ENCODE measurements at regions not wholly inside any gene's neighbourhood (a gene's known extent, or its start where the extent isn't known, plus 50 kb on each side); places are given as distances from the start of the nearest gene placed in this dataset.
"Not testable (repeated sequence)": the region's sequence is repeated elsewhere in the genome, so short reads cannot be mapped to it uniquely, and the experiment has no call there.

- FAIRE-seq = no peak
Observed at GRCh38 chr16:86219655-86220445, 290.5 kb upstream of the FOXF1 start.

DNA sequence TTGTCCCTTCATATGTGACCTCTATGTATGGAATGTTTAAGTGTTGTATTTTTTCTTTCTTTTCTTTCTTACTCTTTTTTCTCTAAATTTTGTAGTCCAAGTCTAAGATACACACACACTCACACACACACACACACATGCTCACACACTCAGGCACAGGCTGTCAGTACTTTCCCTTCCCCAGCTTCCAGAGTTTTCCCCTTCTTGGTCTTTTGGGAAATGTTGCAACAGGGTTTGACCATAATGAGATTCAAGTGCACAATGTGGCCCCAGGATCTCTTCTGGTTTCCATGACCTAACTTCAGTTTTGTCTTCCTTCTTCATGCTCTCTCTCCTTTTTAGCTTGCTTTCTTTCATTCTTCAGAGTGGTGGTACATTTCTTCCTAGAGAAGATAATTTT is 289.8 kb upstream of the FOXF1 start:
- no peak for FAIRE-seq

DNA sequence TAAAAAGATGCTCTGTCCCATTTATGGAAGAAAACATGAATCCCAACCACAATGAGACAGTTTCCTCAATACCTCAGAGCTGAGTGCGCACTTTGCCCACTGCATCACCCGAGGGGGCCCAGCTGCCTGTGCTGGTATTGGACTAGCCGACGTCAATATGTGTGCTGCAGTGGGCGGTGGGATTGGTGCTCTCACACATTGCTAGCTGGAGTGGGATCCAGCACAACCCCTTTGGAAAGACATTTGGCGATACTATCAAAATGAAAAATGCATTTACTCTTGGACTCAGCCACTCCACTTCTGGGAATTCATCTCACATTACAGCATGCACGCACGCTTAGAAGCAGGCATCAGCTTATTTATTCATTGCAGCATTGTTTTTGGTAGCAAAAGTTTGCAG is 289.2 kb upstream of the FOXF1 start:
- FAIRE-seq = no peak

GRCh38 chr16:86222547-86222946 is 287.8 kb upstream of the FOXF1 start:
- no peak for FAIRE-seq

GRCh38 chr16:86222965-86223551 is 287.3 kb upstream of the FOXF1 start:
- no peak for FAIRE-seq

DNA sequence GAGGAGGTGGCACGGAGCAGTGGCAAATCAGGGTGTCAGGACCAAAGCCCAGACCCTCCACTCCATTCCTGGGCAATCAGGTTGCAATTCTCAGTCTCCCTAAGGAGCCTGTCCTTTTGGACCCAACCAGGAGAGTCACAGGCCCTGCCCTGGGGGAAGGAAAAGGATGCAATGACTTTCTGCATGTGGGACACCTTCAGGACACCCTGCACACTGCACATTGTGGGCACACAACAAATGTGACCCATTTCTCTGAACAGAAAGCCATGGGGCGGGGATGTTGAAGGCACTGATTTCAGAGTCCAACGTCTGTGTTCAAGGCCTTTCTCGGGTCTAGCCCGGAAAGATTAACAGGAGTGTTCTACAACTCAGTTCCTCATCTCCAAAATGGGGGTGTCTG is 286.2 kb upstream of the FOXF1 start:
- FAIRE-seq = no peak

GRCh38 chr16:86224629-86225028 is 285.7 kb upstream of the FOXF1 start:
- FAIRE-seq = no peak

- no peak for FAIRE-seq
Observed at GRCh38 chr16:86225905-86226371, 284.4 kb upstream of the FOXF1 start.

DNA sequence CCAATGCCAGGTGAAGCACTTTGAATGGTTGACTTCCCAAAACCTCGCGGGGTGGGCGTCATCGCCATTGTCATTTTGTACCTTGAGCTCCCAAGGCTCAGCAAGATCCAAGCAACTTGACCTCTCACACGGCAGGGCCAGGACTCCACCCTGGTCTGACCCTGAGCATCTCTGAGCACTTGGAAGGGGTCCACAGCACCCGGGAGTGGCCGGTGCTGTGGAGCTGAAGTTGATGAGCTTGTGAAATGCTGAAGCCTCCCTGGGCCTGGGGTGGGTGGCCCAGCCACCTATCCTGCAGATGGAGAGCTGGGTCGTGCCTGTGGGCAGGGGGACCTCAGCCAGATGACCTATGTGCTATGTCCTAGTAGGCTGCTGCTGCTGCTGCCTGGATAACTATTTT is 283.3 kb upstream of the FOXF1 start:
- FAIRE-seq = no peak

DNA sequence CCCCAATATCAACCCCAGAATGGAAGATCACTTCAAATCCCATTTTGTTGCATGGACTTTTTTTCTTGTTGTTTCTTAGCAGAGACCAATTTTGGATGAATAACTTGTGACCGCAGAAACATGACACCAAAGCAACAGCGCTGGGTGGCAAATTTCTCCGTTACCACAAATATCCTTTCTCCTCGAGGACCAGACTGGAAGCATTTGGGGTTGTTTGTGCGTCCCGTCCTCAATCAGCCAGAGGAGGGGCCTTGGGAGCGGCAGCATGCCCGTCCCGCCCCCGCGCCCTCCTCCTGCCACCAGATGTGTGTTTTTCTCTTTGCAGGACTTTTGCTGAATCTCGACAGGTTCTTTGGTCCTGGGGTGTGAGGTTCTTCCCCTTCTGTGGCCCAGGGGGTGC is 282.5 kb upstream of the FOXF1 start:
- no peak for FAIRE-seq

- no peak for FAIRE-seq
Observed at GRCh38 chr16:86228713-86229112, 281.6 kb upstream of the FOXF1 start.

- FAIRE-seq = no peak
Observed at GRCh38 chr16:86229283-86229682, 281.0 kb upstream of the FOXF1 start.

GRCh38 chr16:86229866-86230656 is 280.3 kb upstream of the FOXF1 start:
- no peak for FAIRE-seq

- FAIRE-seq = no peak
Observed at GRCh38 chr16:86231321-86231995, 278.9 kb upstream of the FOXF1 start.

GRCh38 chr16:86231996-86232350 is 278.4 kb upstream of the FOXF1 start:
- no peak for FAIRE-seq

- no peak for FAIRE-seq
Observed at GRCh38 chr16:86232496-86232895, 277.8 kb upstream of the FOXF1 start.

- FAIRE-seq = not testable (repeated sequence)
Observed at GRCh38 chr16:86233506-86233905, 276.8 kb upstream of the FOXF1 start.

- FAIRE-seq = no peak
Observed at GRCh38 chr16:86239381-86239780, 270.9 kb upstream of the FOXF1 start.

- no peak for FAIRE-seq
Observed at GRCh38 chr16:86240716-86241363, 269.5 kb upstream of the FOXF1 start.

GRCh38 chr16:86241681-86242080 is 268.6 kb upstream of the FOXF1 start:
- no peak for FAIRE-seq

- no peak for FAIRE-seq
Observed at GRCh38 chr16:86242244-86243122, 267.8 kb upstream of the FOXF1 start.

- FAIRE-seq = no peak
Observed at GRCh38 chr16:86243123-86243473, 267.2 kb upstream of the FOXF1 start.

Data from A204.1 (cell line).